ENCODE measurements at regions not wholly inside any gene's neighbourhood (a gene's known extent, or its start where the extent isn't known, plus 50 kb on each side); places are given as distances from the start of the nearest gene placed in this dataset.

- DNase-seq, result no peak
Observed at GRCh38 chr7:46654546-46655443, 733.7 kb upstream of the IGFBP3 start.

- no peak for DNase-seq
Observed at GRCh38 chr7:46653848-46654247, 732.8 kb upstream of the IGFBP3 start.

- DNase-seq, result no peak
Observed at GRCh38 chr7:46652317-46652716, 731.2 kb upstream of the IGFBP3 start.

GRCh38 chr7:46651561-46652088, 730.6 kb upstream of the IGFBP3 start:
- no peak for DNase-seq

GRCh38 chr7:46651070-46651469, 730.0 kb upstream of the IGFBP3 start:
- no peak for DNase-seq

GRCh38 chr7:46649876-46650275, 728.8 kb upstream of the IGFBP3 start:
- no peak for DNase-seq

GRCh38 chr7:46637793-46638735, 717.0 kb upstream of the IGFBP3 start:
- DNase-seq, result no peak

GRCh38 chr7:46636022-46636421, 715.0 kb upstream of the IGFBP3 start:
- no peak for DNase-seq

DNA sequence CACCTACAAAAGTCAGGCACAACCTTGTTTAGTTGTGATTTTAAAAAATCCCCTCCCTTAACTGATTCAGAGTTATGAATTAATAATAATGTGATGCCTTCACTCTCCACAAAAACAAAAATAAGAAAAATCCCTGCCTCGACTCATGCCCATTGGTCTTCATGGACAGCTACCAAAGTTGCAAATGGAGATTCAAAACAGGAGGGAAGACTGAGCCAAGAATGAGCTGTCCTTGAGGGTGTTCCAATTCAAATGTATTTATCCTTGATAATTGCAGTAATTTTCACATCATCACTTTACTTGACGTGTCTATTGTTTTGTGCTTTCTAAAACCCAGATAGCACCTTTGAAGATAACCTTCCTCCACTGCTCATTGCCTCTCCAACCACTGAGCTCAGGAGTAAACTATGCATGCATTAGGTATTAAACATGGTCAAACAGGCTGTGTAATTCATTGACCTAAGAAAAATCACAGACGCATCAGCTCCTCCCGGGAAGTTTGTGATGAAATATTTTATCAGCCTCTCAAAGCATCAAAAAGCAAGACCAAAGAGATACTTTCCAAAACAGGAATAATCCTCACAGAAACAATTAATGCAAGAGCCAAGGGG, 712.7 kb upstream of the IGFBP3 start:
- DNase-seq, result no peak

DNA sequence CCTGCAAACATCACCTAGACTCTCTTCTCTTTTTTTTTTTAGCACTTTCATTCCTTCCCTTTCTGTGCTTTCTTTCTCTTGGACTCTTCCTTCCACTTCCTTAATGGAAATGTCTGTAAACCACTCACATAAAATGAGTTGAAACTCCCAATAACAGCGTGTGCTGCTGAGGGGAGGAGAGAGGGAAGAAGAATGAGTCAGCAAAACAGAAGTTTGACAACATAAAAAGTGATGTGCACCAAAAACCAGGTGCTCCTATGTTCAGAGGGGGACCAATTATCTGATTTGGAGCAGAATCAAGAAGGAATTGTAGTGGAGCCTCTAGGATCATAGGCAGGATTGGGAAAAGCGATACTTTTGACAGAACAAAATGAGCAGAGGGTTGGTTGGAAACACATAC, 712.1 kb upstream of the IGFBP3 start:
- DNase-seq, result no peak

DNA sequence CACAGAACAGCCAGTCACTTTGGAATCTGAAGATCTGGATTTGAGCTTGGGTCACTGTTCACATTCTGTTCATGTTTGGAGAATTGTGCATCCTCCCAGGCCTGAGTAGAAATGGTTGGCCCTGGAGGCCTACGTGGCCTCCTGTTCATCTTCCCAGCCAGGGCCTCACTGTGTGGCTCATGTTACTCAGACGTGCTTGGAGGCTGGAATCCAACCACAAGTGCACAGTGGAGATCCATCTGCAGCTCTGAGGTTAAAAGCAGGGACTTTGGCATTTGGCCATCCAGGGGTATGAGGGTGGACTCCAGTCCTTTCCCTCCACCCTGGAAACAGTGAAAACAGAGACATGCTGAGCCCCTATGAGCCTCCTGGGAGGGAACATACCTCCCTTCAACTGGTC, 709.0 kb upstream of the IGFBP3 start:
- no peak for DNase-seq

GRCh38 chr7:46628389-46628788, 707.3 kb upstream of the IGFBP3 start:
- DNase-seq, result no peak

- peak; percentile 79 for DNase-seq
Observed at GRCh38 chr7:46626691-46627310, 705.7 kb upstream of the IGFBP3 start.

DNA sequence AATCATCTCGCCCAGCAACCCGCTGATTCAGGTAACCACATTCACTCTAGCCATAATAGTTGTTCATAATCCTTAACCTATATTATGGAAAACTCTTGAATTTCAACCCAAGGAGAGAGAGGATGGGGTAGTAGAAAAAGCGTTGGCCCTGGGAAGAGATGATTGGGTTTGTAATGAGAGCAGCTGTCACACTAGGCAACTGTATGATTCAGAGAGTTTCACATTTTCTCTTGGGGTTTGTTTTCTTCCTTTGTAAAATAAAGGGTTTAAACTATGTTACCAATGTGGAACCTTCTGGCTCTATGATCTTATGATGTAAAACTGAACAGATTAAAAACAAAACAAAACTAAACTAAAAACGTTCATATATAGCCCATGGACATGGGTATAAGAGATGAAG, 705.2 kb upstream of the IGFBP3 start:
- no peak for DNase-seq

GRCh38 chr7:46625032-46625431, 704.0 kb upstream of the IGFBP3 start:
- DNase-seq, result no peak

DNA sequence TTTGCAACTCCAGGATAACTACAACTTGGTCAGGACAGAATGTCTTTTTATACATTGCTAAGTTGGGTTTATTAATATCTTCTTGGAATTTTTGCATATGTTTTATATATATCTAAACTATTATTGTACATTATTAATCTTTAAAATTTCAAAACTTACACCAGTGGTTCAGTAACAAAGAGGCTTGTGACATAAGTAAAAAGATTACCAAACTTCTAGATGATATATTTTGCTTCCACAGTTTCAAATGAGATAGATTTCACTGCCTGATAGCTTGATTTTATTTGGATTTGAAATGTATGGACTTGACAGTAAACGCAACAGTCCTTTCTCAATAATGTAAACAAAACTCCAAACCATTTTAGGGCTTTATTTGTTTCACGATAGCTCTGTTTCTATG, 701.2 kb upstream of the IGFBP3 start:
- no peak for DNase-seq

- DNase-seq, result no peak
Observed at GRCh38 chr7:46619723-46620310, 698.7 kb upstream of the IGFBP3 start.

DNA sequence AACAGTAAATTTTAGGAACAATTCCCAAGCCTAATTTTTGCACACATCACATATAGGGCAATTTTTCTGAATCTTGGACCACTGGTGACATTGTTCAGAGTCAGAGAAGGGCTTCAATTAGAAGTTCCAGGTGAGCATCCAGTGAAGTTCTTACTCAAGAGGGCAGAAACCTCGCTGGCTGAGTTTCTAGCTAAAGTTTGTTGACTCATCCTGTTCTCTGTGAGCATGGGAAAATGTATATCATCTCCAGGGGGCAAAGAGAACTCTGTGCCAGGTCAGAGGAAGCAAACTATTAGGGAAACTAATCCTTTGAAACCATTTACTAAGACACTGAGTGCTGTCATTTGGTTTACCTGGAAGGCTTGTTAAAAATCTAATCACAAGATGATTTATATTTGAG, 695.6 kb upstream of the IGFBP3 start:
- DNase-seq, result no peak

GRCh38 chr7:46613551-46613950, 692.5 kb upstream of the IGFBP3 start:
- DNase-seq, result no peak

DNA sequence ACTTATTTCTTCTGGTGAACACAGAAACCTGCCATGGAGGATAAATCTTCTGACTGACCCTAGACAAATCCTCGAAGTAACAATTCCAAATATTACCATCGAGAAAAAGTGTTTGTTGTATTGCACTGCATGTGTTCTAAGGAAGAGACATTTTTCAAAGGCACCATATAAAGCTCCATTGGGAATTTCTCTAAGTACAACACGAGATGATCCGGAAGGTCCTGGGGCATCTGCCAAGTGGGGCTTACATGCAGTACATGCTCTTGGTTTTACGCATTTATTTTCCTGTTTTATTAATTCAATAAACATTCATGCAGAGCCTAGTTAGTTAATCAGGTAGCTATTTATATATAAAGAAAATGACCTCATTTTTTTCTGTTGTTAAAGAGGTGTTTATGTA, 692.0 kb upstream of the IGFBP3 start:
- DNase-seq, result no peak

DNA sequence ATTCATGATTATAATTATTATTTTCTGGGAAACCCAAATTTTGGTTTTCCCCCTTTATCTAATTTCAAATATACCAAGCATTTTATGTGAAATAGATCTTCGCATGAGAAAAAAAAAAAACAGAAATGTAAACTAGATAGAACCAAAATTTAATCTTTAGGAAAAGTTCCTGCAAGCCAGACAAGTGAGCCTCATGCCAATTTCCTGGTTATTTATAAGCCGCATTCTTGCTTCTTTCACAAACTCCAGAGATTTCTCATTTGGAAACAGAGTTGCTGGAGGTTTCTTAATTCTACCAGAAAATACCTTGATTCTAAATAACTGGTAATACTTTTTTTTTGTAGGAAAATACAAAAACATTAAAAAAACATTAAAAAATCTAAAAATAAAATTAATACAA, 690.4 kb upstream of the IGFBP3 start:
- no peak for DNase-seq

- DNase-seq, result no peak
Observed at GRCh38 chr7:46610746-46611145, 689.7 kb upstream of the IGFBP3 start.
